A204.1 (cell line): ENCODE measurements at regions not wholly inside any gene's neighbourhood (a gene's known extent, or its start where the extent isn't known, plus 50 kb on each side); places are given as distances from the start of the nearest gene placed in this dataset.
"Not testable (repeated sequence)": the region's sequence is repeated elsewhere in the genome, so short reads cannot be mapped to it uniquely, and the experiment has no call there.

Experiments used
- FAIRE-seq: peaks from 2 replicates; lab custom pipeline; 2012; peaks lifted over from hg19 to GRCh38; lab: Jason Lieb, UNC

- FAIRE-seq, result no peak
Measured at GRCh38 chr12:83920821-83921547, 991.6 kb downstream of the SLC6A15 start.

- FAIRE-seq, result no peak
Measured at GRCh38 chr12:83919081-83919480, 993.5 kb downstream of the SLC6A15 start.

DNA sequence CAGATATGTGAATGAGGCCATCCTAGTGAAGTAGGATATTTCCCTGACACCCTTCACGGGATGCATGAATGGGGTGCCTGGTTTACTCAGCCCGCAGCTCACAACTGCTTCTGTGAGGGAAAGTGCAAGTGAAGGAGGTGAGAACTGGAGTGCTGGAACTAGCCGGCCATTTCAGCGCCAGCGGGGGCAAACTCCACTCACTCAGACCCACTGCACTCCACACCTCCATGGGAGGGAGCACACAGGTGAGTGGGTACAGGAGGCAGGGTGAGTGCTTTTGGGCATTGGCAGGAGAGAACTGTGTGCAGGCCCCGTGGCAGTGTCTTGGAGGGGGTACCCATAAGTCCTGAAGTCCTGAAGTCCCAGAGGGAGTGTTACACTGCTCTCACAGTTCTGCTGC is 1008.4 kb downstream of the SLC6A15 start:
- no peak for FAIRE-seq

- no peak for FAIRE-seq
Measured at GRCh38 chr12:83896416-83896815, 1016.2 kb downstream of the SLC6A15 start.

DNA sequence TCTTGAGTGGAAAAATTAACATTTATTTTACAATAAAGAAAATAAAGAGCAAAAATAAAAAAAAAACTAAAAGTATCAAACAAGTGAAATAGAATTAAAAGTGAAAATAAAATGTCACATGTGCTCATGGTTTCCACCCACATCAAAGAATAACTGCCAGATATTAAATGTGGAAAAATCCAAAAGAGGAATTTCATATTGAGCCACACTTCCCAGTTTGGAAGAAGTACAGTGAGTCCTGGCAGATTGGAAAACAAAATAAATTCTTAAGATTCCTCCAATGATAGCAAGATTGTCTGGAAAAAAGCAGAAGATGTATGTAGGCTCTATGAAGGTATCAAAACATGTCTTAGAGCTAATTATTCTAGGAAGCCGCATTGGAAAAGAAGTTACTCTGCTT is 1019.5 kb downstream of the SLC6A15 start:
- FAIRE-seq, result no peak

- no peak for FAIRE-seq
Measured at GRCh38 chr12:83889745-83890144, 1022.9 kb downstream of the SLC6A15 start.

DNA sequence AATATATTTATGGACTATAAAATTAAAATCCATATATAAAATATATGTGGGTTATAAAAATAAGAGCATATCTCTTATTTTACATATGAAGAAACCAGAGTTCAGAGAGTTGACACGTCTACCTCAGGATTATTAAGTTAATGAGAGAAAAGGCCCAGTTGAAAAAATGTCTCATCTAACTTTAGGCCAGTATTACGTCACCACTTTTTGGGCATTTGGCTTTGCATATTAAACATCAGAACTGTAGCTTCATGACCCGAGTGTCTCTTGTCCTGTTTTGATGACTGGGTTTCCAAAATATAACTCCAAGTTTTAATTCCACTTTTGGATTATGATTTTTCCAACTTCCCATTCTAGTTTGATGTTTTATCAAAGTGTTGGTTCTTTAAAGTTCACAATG is 1026.1 kb downstream of the SLC6A15 start:
- FAIRE-seq, result no peak

DNA sequence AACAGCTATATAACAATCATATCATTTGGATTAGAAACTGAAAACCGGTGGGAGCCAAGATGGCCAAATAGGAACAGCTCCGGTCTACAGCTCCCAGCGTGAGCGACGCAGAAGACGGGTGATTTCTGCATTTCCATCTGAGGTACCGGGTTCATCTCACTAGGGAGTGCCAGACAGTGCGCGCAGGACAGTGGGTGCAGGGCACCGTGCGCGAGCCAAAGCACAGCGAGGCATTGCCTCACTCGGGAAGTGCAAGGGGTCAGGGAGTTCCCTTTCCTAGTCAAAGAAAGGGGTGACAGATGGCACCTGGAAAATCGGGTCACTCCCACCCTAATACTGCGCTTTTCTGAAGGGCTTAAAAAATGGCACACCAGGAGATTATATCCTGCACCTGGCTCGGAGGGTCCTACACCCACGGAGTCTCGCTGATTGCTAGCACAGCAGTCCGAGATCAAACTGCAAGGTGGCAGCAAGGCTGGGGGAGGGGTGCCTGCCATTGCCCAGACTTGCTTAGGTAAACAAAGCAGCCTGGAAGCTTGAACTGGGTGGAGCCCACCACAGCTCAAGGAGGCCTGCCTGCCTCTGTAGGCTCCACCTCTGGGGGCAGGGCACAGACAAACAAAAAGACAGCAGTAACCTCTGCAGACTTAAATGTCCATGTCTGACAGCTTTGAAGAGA is 1041.5 kb downstream of the SLC6A15 start:
- FAIRE-seq, result not testable (repeated sequence)

DNA sequence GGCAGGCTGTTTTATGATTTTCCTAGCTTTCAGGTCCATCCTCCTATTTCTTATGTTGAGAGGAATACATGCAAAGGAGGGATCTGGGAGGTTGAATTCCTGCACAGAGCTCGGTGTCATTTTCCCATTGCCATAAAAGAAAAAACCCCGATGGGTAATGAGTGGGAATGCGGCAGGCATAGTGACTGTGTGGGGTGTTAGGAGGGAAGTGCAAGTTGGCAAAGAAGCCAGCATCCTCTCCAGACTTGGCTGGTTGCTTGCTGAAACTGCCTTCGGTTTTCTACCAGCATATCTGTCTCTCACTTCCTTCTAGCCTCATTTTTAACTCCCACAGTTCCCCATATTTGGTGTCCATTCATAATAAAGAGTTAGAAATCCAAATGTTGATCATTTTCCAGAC is 1046.1 kb downstream of the SLC6A15 start:
- no peak for FAIRE-seq

- no peak for FAIRE-seq
Measured at GRCh38 chr12:83865431-83865830, 1047.2 kb downstream of the SLC6A15 start.

- no peak for FAIRE-seq
Measured at GRCh38 chr12:83864054-83864453, 1048.5 kb downstream of the SLC6A15 start.

- FAIRE-seq, result no peak
Measured at GRCh38 chr12:83859021-83859420, 1053.6 kb downstream of the SLC6A15 start.

DNA sequence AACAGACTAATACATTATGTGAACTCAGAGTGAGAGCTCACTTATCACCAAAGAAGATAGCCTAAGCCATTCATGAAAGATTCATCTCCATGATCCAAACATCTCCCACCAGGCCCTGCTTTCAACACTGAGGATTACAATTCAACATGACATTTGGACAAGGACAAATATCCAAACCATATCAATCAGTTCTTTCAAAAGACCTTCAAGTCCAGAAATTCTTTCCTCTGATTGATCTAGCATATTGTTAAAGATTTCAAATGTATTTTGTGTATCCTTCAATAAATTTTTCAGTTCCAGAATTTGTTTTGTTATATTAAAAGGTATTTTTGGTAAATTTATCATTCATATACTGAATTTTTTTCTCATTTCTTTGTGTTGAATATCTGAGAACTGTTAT is 1055.8 kb downstream of the SLC6A15 start:
- FAIRE-seq, result no peak

GRCh38 chr12:83850531-83850930 is 1062.1 kb downstream of the SLC6A15 start:
- peak; percentile 27 for FAIRE-seq

DNA sequence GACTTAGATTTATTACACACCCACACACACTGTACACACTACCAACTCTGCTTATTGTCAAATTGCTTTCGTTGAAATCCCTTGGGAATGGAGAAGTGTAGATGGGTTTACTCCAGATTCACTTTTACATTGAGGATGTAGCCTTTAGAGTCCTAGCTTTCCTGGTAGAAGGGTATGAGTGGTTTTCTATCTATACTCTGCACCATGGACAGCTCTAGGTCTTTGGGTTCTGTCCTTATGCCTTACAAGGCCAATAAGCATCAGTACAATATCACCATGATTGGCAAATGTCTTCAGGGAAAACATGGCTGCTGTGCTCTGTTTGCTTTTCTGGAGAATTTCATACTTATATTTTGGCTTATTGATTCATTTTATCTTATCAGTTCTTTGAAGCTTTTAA is 1063.9 kb downstream of the SLC6A15 start:
- FAIRE-seq, result no peak

- FAIRE-seq, result no peak
Measured at GRCh38 chr12:83843541-83843940, 1069.1 kb downstream of the SLC6A15 start.

GRCh38 chr12:83841620-83842019 is 1071.0 kb downstream of the SLC6A15 start:
- no peak for FAIRE-seq

DNA sequence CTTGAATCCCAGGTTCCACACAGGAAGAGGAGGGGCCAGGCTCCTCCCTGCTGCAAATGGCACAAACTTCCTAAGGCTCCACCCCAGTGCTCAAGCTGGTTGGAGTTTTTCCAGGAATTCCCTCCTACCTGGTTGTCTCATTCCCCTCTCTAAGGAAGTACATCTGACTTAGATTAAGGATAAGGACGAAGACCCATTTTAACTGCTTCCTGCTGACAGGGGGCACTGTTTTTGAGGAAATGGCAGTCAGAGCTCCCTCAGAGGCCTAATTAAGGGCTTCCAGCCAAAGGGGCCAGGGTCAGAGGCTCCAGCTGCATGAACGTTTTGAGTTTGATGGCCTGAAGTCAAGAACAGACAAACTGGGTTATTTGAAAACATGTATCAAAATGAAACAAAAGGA is 1084.7 kb downstream of the SLC6A15 start:
- FAIRE-seq, result no peak

DNA sequence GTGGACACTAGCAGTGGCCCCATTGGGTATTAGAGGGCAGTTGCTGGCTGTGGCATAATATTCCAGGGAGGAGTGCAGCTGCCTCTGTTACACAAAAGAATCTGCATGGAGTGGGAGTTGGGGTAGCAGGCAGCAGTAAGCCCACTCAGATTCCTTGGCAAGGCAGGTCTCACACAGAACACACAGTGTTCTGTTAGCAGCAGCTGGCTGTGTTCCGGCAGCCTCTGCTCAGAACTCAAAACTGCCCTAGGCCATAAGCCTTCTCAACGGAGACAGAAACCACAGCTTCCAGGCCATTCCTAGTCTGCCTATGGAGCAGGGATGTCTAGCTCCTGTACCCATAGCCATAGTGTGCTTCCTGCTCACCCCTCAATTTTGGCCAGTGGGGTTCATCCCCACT is 1085.4 kb downstream of the SLC6A15 start:
- FAIRE-seq, result no peak

- no peak for FAIRE-seq
Measured at GRCh38 chr12:83826112-83826511, 1086.5 kb downstream of the SLC6A15 start.

- FAIRE-seq, result no peak
Measured at GRCh38 chr12:83823386-83824045, 1089.1 kb downstream of the SLC6A15 start.

- no peak for FAIRE-seq
Measured at GRCh38 chr12:83821967-83822366, 1090.6 kb downstream of the SLC6A15 start.

DNA sequence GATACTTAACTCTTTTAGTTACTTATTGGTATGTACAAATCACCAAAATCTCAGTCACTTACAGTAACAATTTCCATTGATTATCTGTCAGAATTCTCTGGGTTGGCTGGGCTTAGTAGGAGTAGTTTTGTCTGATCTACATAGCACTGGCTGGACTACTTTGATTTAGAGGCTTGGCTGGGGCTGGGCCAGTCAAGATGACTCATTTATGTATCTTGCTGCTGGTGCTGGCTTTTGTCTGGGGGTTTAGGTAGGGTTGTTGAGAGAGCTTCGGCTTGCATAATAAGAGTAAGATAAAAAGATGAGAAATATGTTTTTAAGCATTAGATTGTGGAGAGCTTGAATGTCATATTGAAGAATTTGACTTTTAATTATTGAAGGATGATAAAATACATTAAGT is 1093.7 kb downstream of the SLC6A15 start:
- FAIRE-seq, result no peak

GRCh38 chr12:83817730-83818129 is 1094.9 kb downstream of the SLC6A15 start:
- FAIRE-seq, result no peak
